OCI-LY7 (cell line): ENCODE measurements at regions not wholly inside any gene's neighbourhood (a gene's known extent, or its start where the extent isn't known, plus 50 kb on each side); places are given as distances from the start of the nearest gene placed in this dataset.

Source experiments
- BruUV-seq: library from RNA; stranded (reverse); fragments of 400-500 nt; replicated peaks from 2 replicates; lab custom pipeline; 2021; lab: Mats Ljungman, UMichigan
- CTCF ChIA-PET: fragments of 300-600 bp; sonication (Branson Sonifier 250); formaldehyde crosslinking; loops from one replicate; lab custom pipeline; 2022; ENCODE audit warnings: antibody characterized with exemption; ENCODE audit not compliant: unreplicated experiment; lab: Charles Lee
- POLR2A ChIA-PET: fragments of 300-600 bp; sonication (Branson Sonifier 250); formaldehyde crosslinking; loops from one replicate; lab custom pipeline; 2022; ENCODE audit warnings: antibody characterized with exemption; lab: Charles Lee
- DNase-seq: peaks from one replicate; pipeline ENCODE4 v3.0.0-alpha.2; 2015; ENCODE audit warnings: low spot score
- H2AFZ ChIP-seq: fragments of 200-600 bp; sonication (generic), shearing (Covaris generic); 2 replicates; pipeline ENCODE4 v1.6.1; 2014; ENCODE audit warnings: mild to moderate bottlenecking, antibody characterized with exemption, low read length, moderate library complexity
- H3K27ac ChIP-seq: fragments of 200-600 bp; sonication (generic); 2 replicates; pipeline ENCODE4 v1.5.1; 2014; ENCODE audit warnings: mixed run types, low read depth, mild to moderate bottlenecking, moderate library complexity, low read length, inconsistent platforms; ENCODE audit not compliant: poor library complexity, severe bottlenecking
- H3K36me3 ChIP-seq: fragments of 200-600 bp; sonication (generic); 2 replicates; pipeline ENCODE4 v1.6.1; 2014; ENCODE audit warnings: mild to moderate bottlenecking, antibody characterized with exemption, low read length, moderate library complexity, mixed read lengths; ENCODE audit not compliant: insufficient read depth
- H3K4me1 ChIP-seq: fragments of 200-600 bp; sonication (generic); 2 replicates; pipeline ENCODE4 v1.5.1; 2014; ENCODE audit warnings: mild to moderate bottlenecking, low read length; ENCODE audit not compliant: insufficient read depth, poor library complexity, severe bottlenecking
- H3K4me2 ChIP-seq: fragments of 200-600 bp; sonication (generic); 2 replicates; pipeline ENCODE4 v1.6.1; 2014; ENCODE audit warnings: mild to moderate bottlenecking, low read length
- H3K4me3 ChIP-seq: fragments of 200-600 bp; sonication (generic); 2 replicates; pipeline ENCODE4 v1.5.1; 2014; ENCODE audit warnings: mild to moderate bottlenecking, low read depth, low read length; ENCODE audit not compliant: poor library complexity, severe bottlenecking
- H3K79me2 ChIP-seq: fragments of 200-600 bp; sonication (generic); 2 replicates; pipeline ENCODE4 v1.6.1; 2016; ENCODE audit warnings: low read depth, mild to moderate bottlenecking, low read length, moderate library complexity, mixed read lengths; ENCODE audit not compliant: insufficient read depth
- H3K9me2 ChIP-seq: fragments of 200-600 bp; sonication (generic); 2 replicates; pipeline ENCODE4 v1.6.1; 2016; ENCODE audit warnings: mild to moderate bottlenecking, low read length, mixed read lengths; ENCODE audit not compliant: insufficient read depth
- H3K9me3 ChIP-seq: fragments of 200-600 bp; sonication (generic); 2 replicates; pipeline ENCODE4 v1.6.1; 2014; ENCODE audit warnings: mild to moderate bottlenecking, mixed run types, low read length, mixed read lengths
- H4K20me1 ChIP-seq: fragments of 200-600 bp; sonication (generic); 2 replicates; pipeline ENCODE4 v1.6.1; 2014; ENCODE audit warnings: mild to moderate bottlenecking, antibody characterized with exemption, low read length, moderate library complexity, mixed read lengths; ENCODE audit not compliant: insufficient read depth
- EZH2phosphoT487 ChIP-seq: fragments of 200-600 bp; sonication (generic); IDR thresholded peaks from 2 replicates; pipeline ENCODE4 v1.6.1; 2018; ENCODE audit warnings: low read depth, borderline replicate concordance, mild to moderate bottlenecking, mixed run types, antibody characterized with exemption, low read length, moderate library complexity, mixed read lengths
- intact Hi-C: fragments of 100-400 bp; cut with micrococcal nuclease; formaldehyde crosslinking; loops from one replicate; pipeline ENCODE4 v1.10.0; 2022; ENCODE audit not compliant: unreplicated experiment
- TF ChIP-seq, protein P1 (sequence below): fragments of 200-600 bp; sonication (generic); conservative IDR thresholded peaks from 2 replicates; pipeline ENCODE4 v1.5.1; 2014; ENCODE audit warnings: mild to moderate bottlenecking, antibody characterized with exemption, low read length, moderate library complexity, mixed read lengths

GRCh38 chr1:98437011-98437410 is 224.5 kb upstream of the SNX7 start:
- H3K27ac ChIP-seq: no peak overlapping the region
- TF ChIP-seq, protein P1, sequence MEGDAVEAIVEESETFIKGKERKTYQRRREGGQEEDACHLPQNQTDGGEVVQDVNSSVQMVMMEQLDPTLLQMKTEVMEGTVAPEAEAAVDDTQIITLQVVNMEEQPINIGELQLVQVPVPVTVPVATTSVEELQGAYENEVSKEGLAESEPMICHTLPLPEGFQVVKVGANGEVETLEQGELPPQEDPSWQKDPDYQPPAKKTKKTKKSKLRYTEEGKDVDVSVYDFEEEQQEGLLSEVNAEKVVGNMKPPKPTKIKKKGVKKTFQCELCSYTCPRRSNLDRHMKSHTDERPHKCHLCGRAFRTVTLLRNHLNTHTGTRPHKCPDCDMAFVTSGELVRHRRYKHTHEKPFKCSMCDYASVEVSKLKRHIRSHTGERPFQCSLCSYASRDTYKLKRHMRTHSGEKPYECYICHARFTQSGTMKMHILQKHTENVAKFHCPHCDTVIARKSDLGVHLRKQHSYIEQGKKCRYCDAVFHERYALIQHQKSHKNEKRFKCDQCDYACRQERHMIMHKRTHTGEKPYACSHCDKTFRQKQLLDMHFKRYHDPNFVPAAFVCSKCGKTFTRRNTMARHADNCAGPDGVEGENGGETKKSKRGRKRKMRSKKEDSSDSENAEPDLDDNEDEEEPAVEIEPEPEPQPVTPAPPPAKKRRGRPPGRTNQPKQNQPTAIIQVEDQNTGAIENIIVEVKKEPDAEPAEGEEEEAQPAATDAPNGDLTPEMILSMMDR: no peak
- TF ChIP-seq EZH2phosphoT487: no peak
- no TSS peak for BruUV-seq
- POLR2A ChIA-PET: interaction anchor here (0.6 kb wide), 1 partner anchor 109 kb away, joined by 3 read pairs; no protein-coding TSS in a partner anchor
- no peaks in the 10 kb centered on the region for H3K36me3 ChIP-seq
- no peak for DNase-seq
- no peak overlapping the region for H2AFZ ChIP-seq
- CTCF ChIA-PET: no interaction called here
- no peaks in the 10 kb centered on the region for H4K20me1 ChIP-seq
- no peak overlapping the region for H3K4me2 ChIP-seq
- no peaks in the 10 kb centered on the region for H3K4me1 ChIP-seq
- H3K9me3 ChIP-seq: no peaks in the 10 kb centered on the region
- no peaks in the 10 kb centered on the region for H3K9me2 ChIP-seq
- intact Hi-C loops: no loop called here
- no peak overlapping the region for H3K4me3 ChIP-seq
- H3K79me2 ChIP-seq: no peaks in the 10 kb centered on the region

- ChIA-PET POLR2A (no interaction called here), CTCF (no interaction called here)
- no TSS peak for BruUV-seq
- H4K20me1 ChIP-seq: no peaks in the 10 kb centered on the region
- H3K9me2 ChIP-seq: no peaks in the 10 kb centered on the region
- H3K4me3 ChIP-seq: no peak overlapping the region
- no peaks in the 10 kb centered on the region for H3K4me1 ChIP-seq
- no peak overlapping the region for H3K4me2 ChIP-seq
- no peak for DNase-seq
- TF ChIP-seq, protein P1: no peak
- no peak for TF ChIP-seq EZH2phosphoT487
- intact Hi-C loops: no loop called here
- no peak overlapping the region for H2AFZ ChIP-seq
- H3K9me3 ChIP-seq: no peaks in the 10 kb centered on the region
- H3K79me2 ChIP-seq: no peaks in the 10 kb centered on the region
- H3K27ac ChIP-seq: no peak overlapping the region
- H3K36me3 ChIP-seq: no peaks in the 10 kb centered on the region
Observed at GRCh38 chr1:98429965-98430443, 231.5 kb upstream of the SNX7 start.

GRCh38 chr1:98428864-98429263 is 232.7 kb upstream of the SNX7 start:
- Histone ChIP-seq H2AFZ (no peak overlapping the region), H4K20me1 (no peaks in the 10 kb centered on the region), H3K36me3 (no peaks in the 10 kb centered on the region), H3K27ac (no peak overlapping the region), H3K79me2 (no peaks in the 10 kb centered on the region), H3K9me3 (no peaks in the 10 kb centered on the region), H3K4me2 (no peak overlapping the region), H3K4me3 (no peak overlapping the region), H3K4me1 (no peaks in the 10 kb centered on the region), H3K9me2 (no peaks in the 10 kb centered on the region)
- no TSS peak for BruUV-seq
- CTCF ChIA-PET: no interaction called here
- DNase-seq: no peak
- intact Hi-C loops: no loop called here
- POLR2A ChIA-PET: no interaction called here
- TF ChIP-seq, protein P1: no peak
- TF ChIP-seq EZH2phosphoT487: no peak
